Hematopoietic multipotent progenitor cell treated with erythropoietin and hydrocortisone succinate and interleukin-3 and kit ligand, for 17 days (in vitro differentiated cells): ENCODE measurements at regions not wholly inside any gene's neighbourhood (a gene's known extent, or its start where the extent isn't known, plus 50 kb on each side); places are given as distances from the start of the nearest gene placed in this dataset.
"Not testable (repeated sequence)": the region's sequence is repeated elsewhere in the genome, so short reads cannot be mapped to it uniquely, and the experiment has no call there.

Experiments
- DNase-seq: peaks from one replicate; pipeline ENCODE4 v3.0.0-alpha.2; 2015; ENCODE audit warnings: low spot score

DNA sequence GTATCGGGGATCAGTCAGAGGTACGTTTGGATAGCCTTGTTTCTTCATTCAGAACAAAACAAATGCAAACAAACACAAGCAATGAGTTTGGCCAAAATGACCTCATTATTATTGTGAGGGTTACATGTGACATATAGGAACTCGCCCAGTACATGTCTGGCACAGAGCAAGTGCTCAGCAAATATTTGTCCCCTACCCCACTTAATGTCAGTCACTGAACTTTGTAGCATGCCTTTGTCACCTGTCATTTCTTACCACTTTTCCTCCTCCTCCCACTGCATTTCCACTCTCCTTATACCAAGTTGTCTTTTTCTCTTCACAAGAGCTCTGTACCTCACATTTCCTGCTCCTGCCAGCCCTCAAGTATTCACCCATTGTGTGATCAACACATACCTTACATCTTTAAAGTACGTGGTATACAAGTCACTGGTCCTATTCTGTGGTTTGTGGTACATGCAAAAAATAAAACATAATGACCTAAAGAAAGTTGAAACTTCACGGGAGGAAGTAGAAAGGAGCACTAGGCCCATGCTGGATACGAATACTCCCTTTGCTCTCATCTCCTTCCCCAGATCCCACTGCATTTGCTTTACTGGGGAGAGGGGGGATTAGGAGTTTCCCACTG lies 236.0 kb downstream of the INHBA start:
- no peak for DNase-seq

- DNase-seq = no peak
Observed at GRCh38 chr7:41465571-41465970, 237.3 kb downstream of the INHBA start.

- DNase-seq = no peak
Observed at GRCh38 chr7:41463770-41464470, 239.0 kb downstream of the INHBA start.

- DNase-seq = no peak
Observed at GRCh38 chr7:41459623-41460261, 243.1 kb downstream of the INHBA start.

DNA sequence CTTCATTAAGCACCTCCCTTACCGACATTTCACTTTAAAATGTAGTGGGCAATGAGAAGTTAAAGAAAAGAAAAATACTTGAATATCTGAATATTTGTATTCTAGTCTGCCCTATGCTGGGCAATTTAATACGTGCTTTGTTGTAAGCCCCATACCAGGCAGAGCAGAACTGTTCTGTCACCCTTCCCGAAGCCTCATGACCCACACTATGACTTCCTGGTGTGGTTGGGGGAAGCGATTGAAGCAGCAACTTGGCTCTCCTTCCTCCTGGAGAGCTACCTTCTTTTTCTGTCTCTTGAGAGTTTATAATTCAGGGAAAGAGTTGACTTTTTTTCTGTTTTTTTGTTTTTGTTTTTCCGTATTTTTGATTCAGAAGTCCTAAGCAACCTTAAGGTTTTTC lies 243.7 kb downstream of the INHBA start:
- DNase-seq = no peak

DNA sequence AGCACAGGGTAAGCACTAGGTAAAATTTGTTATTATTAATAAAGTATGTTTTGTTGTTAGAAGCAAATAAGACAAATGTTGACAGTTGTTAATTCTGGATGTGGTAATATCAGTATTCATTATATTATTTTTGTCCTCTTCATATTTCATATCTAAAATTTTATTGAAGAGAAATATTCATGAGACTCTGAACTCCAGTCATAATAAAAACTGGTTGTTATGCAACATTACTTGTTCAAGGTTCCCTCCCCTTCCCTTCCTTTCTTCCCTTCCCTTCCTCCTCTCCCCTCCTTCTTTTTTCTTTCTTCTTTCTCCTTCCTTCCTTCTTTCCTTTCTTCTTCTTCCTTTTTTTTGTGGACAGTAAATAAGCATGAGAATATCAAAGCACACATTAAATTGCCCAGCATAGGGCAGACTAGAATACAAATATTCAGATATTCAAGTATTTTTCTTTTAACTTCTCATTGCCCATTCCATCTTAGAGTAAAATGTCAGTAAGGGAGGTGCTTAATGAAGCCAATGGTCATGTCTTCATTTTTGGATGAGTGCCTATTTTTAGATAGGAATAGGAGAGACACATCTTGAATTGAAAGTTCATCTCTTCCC lies 245.0 kb downstream of the INHBA start:
- no peak for DNase-seq

GRCh38 chr7:41451826-41452225 lies 251.1 kb downstream of the INHBA start:
- DNase-seq = no peak

DNA sequence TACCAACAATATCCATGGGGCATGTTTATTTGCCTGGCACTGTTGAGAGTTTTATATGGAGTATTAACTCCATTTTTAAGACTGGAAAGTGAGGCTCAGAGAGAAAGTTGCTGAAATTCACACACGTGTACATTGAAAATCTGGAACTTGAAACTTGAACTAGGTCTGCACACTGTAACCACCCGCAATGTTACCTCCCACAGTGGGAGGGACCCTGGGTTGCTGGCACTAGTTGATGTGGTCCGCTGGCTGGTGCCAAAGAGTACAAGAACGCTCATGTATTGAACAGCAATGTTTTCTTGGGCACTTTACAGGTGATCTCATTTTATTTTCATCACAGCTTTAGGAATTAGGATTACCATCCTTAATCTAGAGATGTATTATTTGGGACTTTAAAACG lies 253.2 kb downstream of the INHBA start:
- DNase-seq = no peak

- DNase-seq = no peak
Observed at GRCh38 chr7:41449286-41449685, 253.6 kb downstream of the INHBA start.

DNA sequence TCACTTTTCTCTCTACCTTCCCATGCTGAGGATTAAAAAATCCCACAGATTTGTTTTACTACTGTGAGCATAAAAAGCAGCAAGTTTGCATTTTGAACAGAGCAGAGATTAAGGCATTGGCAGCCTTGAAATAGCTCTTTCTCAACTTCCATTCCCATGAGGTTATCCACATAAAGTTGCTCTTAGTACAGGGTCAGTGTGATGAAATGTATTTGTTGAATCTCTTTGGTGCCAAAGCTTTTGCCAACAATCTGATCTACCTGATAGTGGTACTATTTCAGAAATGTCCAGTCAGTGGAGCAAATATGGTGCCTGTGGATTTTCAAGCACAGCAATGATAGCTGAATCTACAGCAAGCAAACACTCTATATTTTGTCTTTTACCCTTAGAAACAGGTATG lies 254.8 kb downstream of the INHBA start:
- no peak for DNase-seq

- DNase-seq = no peak
Observed at GRCh38 chr7:41447450-41448042, 255.3 kb downstream of the INHBA start.

GRCh38 chr7:41446606-41447449 lies 256.1 kb downstream of the INHBA start:
- DNase-seq = no peak

- DNase-seq = no peak
Observed at GRCh38 chr7:41445946-41446345, 256.9 kb downstream of the INHBA start.

GRCh38 chr7:41445432-41445831 lies 257.5 kb downstream of the INHBA start:
- DNase-seq = no peak

GRCh38 chr7:41439515-41439879 lies 263.4 kb downstream of the INHBA start:
- DNase-seq = no peak

GRCh38 chr7:41438705-41439514 lies 264.0 kb downstream of the INHBA start:
- no peak for DNase-seq

GRCh38 chr7:41437257-41438196 lies 265.4 kb downstream of the INHBA start:
- no peak for DNase-seq

DNA sequence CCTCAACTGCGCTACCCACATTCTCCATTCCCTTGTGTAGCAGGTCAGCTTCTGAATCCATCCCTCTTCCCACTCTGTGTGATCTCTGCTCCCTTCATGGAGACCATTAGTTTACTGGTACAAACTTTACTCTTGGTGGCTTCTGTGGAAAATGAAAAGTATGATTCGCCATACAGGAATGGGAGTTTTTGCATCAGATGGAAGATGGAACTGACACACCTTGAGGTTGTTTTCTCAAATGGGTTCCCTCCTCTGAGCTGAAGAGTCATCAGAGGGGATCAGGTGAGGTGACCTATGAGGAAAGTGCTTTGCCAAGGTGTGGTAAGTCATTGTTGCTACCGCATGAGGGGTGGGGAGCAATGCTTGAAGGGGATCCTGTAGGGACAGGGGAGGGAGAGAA lies 266.8 kb downstream of the INHBA start:
- DNase-seq = no peak

GRCh38 chr7:41435020-41435419 lies 267.9 kb downstream of the INHBA start:
- DNase-seq = not testable (repeated sequence)

DNA sequence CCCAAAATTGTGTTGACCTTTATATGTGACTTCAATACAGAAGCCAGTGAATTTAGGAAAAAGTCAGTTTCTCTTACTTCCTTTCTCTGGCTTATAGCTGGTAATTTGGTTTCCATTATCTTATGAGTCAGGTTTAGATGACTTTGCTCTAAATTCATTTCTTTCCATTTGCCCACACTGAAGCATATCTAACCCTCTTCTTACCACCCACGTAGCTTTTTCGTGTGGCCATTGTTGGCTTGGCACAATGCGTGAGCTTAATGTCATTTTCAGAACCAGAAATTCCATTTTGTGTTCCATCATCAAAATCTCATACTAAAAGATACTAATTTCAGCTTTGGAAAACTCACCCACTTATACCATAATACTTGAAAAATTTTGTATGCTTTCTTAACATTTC lies 271.2 kb downstream of the INHBA start:
- DNase-seq = no peak
